Activated CD4-positive, alpha-beta T cell treated with anti-CD3 and anti-CD28 coated beads for 1 hour (primary cell): ENCODE measurements at regions not wholly inside any gene's neighbourhood (a gene's known extent, or its start where the extent isn't known, plus 50 kb on each side); places are given as distances from the start of the nearest gene placed in this dataset.

ENCODE experiments used
- DNase-seq: peaks from one replicate; pipeline ENCODE4 v3.0.0-alpha.2; 2020

DNA sequence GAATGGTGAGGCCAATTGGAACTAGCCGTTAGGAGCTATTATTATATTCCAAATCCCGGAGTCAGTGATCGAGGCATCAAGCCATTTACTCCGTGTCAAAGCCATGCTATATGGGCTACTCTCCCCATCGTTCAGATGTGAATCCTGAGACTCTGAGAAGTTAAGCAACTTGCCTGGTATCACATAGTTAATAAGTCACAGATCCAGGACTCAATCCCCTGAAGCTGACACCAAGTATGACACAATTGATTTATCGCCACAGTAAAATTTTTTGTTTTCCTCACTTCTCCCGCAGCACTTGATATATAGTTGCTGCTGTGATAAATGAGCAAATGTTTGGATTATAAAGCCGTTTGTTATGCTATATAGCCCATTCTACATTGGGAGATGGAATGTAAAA lies 50.8 kb upstream of the TSHZ2 start:
- DNase-seq: no peak

DNA sequence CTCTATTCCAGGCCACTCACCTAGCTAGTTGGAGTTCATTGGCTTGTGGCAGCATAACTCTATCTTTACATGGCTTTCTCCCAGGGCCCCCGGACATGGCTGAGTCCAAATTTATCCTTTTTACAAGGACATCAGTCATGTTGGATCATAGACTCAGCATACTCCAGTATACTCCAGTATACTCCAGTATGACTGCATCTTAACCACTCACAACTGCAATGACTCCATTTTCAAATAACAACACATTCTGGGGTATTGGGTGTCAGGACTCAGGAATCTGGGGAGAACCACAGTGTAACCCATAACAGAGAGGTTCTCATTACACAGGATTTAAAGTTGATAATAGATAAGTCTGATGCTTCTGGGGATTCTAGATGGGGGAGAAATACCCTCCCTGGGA lies 53.8 kb upstream of the TSHZ2 start:
- no peak for DNase-seq

DNA sequence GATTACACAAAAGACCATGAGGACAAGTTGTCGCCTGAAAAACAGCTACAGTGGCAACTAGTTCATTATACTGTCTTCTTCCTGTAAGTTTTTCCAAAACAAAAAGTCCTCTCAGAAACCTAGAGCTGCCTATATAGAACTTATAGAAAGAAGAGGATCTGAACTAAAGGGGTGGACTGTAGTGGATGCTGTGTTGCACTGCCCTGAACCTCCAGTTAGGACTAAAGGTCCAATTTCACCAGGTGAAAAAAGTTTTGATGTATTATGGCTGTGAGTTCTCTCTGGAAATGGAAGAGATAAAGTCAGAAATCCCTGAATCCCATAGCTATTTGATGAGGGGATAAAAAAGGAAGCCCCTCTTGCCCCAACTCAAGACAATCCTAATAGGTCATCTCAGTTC lies 56.6 kb upstream of the TSHZ2 start:
- DNase-seq: no peak

- DNase-seq: no peak
These were observed 57.3 kb upstream of the TSHZ2 start for GRCh38 chr20:52914870-52915269.

- no peak for DNase-seq
These were observed 58.3 kb upstream of the TSHZ2 start for GRCh38 chr20:52913650-52914387.

- no peak for DNase-seq
These were observed 66.7 kb upstream of the TSHZ2 start for GRCh38 chr20:52905241-52905994.

GRCh38 chr20:52904837-52905236 lies 67.3 kb upstream of the TSHZ2 start:
- DNase-seq: no peak

- no peak for DNase-seq
These were observed 73.0 kb upstream of the TSHZ2 start for GRCh38 chr20:52899041-52899608.

DNA sequence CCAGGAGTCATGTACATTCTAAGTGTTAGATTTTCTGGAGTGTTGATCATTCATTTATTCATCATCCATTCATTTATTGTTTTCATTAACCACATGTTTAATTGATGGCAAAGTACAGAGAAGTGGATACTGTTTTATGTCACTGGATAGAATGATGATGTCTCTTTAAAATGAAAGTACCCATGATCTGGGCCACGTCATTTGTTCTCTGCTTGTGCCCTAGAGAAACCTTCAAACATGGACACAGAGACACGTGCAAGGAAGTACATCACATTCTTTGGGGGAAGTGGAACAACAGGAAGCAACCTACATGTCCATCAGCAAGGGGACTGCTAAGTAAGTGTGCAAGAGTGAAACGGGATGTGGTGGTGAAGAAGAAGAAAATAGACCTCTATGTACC lies 75.8 kb upstream of the TSHZ2 start:
- DNase-seq: no peak

- DNase-seq: no peak
These were observed 76.5 kb upstream of the TSHZ2 start for GRCh38 chr20:52895701-52896100.

DNA sequence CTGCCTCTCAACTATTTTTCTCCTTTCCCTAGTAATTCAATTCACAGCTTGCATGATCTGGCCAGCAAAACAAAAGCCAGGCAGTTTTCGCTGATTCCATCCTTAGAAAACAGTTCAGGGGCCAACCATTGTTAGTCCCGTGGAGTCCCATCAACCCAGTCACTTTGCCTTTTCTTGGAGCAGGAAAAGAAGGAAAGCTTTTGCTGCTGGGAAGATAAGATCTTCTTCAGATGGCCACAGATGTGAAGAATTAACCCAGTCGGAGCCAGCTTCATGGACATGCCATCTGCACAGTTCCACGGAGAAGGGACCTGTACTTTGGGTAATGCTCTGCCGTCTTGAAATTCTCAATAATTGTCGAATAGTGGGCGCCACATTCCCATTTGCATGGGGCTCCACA lies 76.9 kb upstream of the TSHZ2 start:
- no peak for DNase-seq

- DNase-seq: no peak
These were observed 78.7 kb upstream of the TSHZ2 start for GRCh38 chr20:52893498-52893897.

DNA sequence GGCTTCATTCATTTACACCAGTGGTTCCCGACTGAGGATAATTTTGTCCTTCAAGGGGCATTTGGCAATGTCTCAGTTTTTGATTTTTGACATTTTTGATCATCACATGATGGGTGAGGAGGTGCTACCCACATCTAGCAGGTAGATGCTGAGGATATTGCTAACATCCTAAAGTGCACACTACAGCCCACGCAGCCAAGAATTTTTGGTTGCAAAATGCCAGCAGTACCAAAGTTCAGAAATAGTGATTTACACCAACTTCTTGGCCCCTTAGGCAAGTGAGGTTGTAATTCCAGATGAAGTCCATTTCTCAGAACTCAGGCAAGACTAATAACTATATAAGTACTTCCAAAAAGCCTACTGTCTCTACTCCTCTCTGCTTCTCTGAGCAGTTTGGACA lies 80.1 kb upstream of the TSHZ2 start:
- no peak for DNase-seq

GRCh38 chr20:52890130-52890529 lies 82.0 kb upstream of the TSHZ2 start:
- no peak for DNase-seq

- DNase-seq: no peak
These were observed 82.9 kb upstream of the TSHZ2 start for GRCh38 chr20:52889225-52889624.

- no peak for DNase-seq
These were observed 84.1 kb upstream of the TSHZ2 start for GRCh38 chr20:52888096-52888495.

DNA sequence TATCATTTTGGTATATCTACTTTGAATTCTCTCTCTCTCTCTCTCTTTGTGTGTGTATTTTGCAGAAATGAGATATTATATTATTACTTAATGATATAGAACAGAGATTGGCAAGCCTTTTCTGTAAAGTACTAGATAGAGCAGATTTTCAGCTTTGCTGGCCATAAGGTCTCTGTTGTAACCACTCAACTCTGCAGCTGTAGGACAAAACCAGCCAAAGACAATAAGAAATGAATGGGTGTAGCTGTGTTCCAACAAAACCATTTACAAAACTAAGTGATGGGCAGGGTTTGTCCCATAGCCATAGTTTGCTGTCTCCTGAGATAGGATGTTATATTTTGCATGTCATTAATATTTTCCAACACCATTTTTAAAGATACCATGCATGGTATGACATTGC lies 91.2 kb upstream of the TSHZ2 start:
- no peak for DNase-seq

DNA sequence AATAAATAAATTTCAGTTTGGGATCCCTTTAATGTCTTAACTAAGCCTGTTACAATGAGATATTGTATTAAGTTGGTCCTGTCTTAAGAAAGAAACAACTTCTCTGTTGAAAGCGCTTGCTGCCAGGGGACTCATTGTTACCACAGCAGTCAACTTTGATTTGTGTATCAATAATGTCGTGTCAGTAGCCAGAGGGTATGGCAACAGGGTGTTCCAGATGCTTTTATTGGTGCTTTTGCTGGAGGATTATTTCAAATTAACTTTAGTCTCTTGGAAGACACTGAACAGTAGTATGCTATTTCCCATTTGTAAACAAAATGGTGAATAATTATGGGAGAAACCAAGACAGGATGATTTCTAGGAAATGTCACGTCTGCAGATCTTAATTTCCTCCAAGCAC lies 91.9 kb upstream of the TSHZ2 start:
- DNase-seq: no peak

GRCh38 chr20:52874241-52874640 lies 97.9 kb upstream of the TSHZ2 start:
- no peak for DNase-seq

- DNase-seq: no peak
These were observed 102.3 kb upstream of the TSHZ2 start for GRCh38 chr20:52869698-52870501.

GRCh38 chr20:52869276-52869675 lies 102.9 kb upstream of the TSHZ2 start:
- DNase-seq: no peak

DNA sequence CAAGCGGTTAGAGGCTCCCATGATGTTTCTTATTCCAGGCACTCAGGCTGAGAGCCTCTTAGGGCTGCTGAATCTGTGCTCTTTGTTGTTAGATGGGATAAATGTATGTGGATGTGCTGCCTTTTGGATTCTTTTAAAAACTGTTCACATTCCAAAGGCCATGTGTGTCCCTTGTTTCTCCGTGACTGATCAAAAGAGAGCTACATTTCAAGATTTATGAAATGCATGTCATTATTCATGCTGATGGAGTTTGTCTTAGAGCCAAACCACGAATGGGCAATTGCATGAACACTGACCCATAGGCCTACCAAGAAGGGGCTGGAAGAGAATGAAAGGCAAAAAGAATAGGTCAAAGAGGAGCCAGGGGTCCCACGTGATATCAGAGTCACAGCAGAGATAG lies 104.9 kb upstream of the TSHZ2 start:
- no peak for DNase-seq

- no peak for DNase-seq
These were observed 107.1 kb upstream of the TSHZ2 start for GRCh38 chr20:52864916-52865605.
